A549 (cell line): ENCODE measurements at regions not wholly inside any gene's neighbourhood (a gene's known extent, or its start where the extent isn't known, plus 50 kb on each side); places are given as distances from the start of the nearest gene placed in this dataset.

Experiments used
- ATAC-seq, 2 experiments: fragments of 200-7000 bp in 1 of 2; fragments of >200 bp in 1 of 2; cut with Nextera tagmentation in 1 of 2; cut with Tn5 transposase in 1 of 2; 3 replicates each; pipeline versions ENCODE4 v1.8.0 to v1.9.1; 2018 to 2020; ENCODE audit warnings: mild to moderate bottlenecking in 1 of 2, moderate library complexity in 1 of 2
- CTCF ChIA-PET: fragments of 300-600 bp; sonication (Branson Sonifier 250); formaldehyde crosslinking; extraction: SDS; loops from one replicate; lab custom pipeline; 2021; ENCODE audit warnings: antibody characterized with exemption, inconsistent platforms; lab: Yijun Ruan, JAX
- POLR2A ChIA-PET: fragments of 350-600 bp; formaldehyde crosslinking; extraction: SDS; loops from one replicate; lab custom pipeline; 2021; ENCODE audit warnings: antibody characterized with exemption, inconsistent platforms; lab: Yijun Ruan, JAX
- DNase-seq, 2 experiments: peaks; one replicate each; pipeline versions ENCODE4 v3.0.0 to v3.0.0-alpha.2; 2011 to 2016; ENCODE audit warnings: low read depth in 1 of 2, low spot score in 1 of 2
- FAIRE-seq: peaks from 2 replicates; lab custom pipeline; 2011; peaks lifted over from hg19 to GRCh38; lab: Jason Lieb, UNC
- H3K27ac ChIP-seq, 2 experiments: fragments of >200 bp; sonication (Bioruptor Twin); formaldehyde crosslinking; 3 replicates each; pipeline ENCODE4 v1.5.1; 2016 to 2017
- H3K4me1 ChIP-seq: fragments of >200 bp; sonication (Bioruptor Twin); formaldehyde crosslinking; 3 replicates; pipeline ENCODE4 v1.6.1; 2016
- H3K4me2 ChIP-seq: fragments of >200 bp; sonication (Bioruptor Twin); formaldehyde crosslinking; 3 replicates; pipeline ENCODE4 v1.6.1; 2016
- H3K4me3 ChIP-seq: fragments of >200 bp; sonication (Bioruptor Twin); formaldehyde crosslinking; 3 replicates; pipeline ENCODE4 v1.5.1; 2016
- H3K9me3 ChIP-seq: fragments of >200 bp; sonication (Bioruptor Twin); formaldehyde crosslinking; 3 replicates; pipeline ENCODE4 v1.6.1; 2016
- BHLHE40 ChIP-seq: IDR thresholded peaks from 2 replicates; pipeline ENCODE4 v1.6.1; 2012; ENCODE audit warnings: low read depth, low read length, inconsistent platforms
- CHD2 ChIP-seq: fragments of 150-350 bp; IDR thresholded peaks from 2 replicates; pipeline ENCODE4 v1.6.1; 2014; ENCODE audit warnings: low read length; ENCODE audit not compliant: partially characterized antibody
- EHMT2 ChIP-seq: fragments of 200-600 bp; sonication (generic); IDR thresholded peaks from 2 replicates; pipeline ENCODE4 v1.6.1; 2016; ENCODE audit warnings: antibody characterized with exemption, low read depth, mild to moderate bottlenecking, moderate library complexity
- EP300 ChIP-seq, 2 experiments: fragments of >200 bp; sonication (Bioruptor Twin); formaldehyde crosslinking; IDR thresholded peaks; 2 replicates in 1 of 2; 3 replicates in 1 of 2; pipeline ENCODE4 v1.6.1; 2016 to 2017
- ESRRA ChIP-seq: fragments of 150-350 bp; IDR thresholded peaks from 2 replicates; pipeline ENCODE4 v1.6.1; 2014; ENCODE audit warnings: mild to moderate bottlenecking, low read length, borderline replicate concordance
- FOSB ChIP-seq: fragments of 250-450 bp; sonication (Bioruptor Pico); IDR thresholded peaks from 2 replicates; pipeline ENCODE4 v1.5.0; 2020; ENCODE audit warnings: mild to moderate bottlenecking, moderate library complexity
- HDAC2 ChIP-seq: fragments of 200-600 bp; sonication (generic); IDR thresholded peaks from 2 replicates; pipeline ENCODE4 v1.6.1; 2016
- HEYL ChIP-seq: fragments of 250-450 bp; sonication (Bioruptor Pico); IDR thresholded peaks from 2 replicates; pipeline ENCODE4 v1.8.0; 2021; ENCODE audit warnings: mild to moderate bottlenecking, moderate library complexity
- JUNB ChIP-seq: fragments of >200 bp; sonication (Bioruptor Twin); formaldehyde crosslinking; IDR thresholded peaks from 2 replicates; pipeline ENCODE4 v1.6.1; 2016
- KDM5A ChIP-seq: fragments of 200-600 bp; sonication (generic); IDR thresholded peaks from 2 replicates; pipeline ENCODE4 v1.6.1; 2016; ENCODE audit warnings: antibody characterized with exemption, mild to moderate bottlenecking
- MAFK ChIP-seq: fragments of 450-650 bp; IDR thresholded peaks from 2 replicates; pipeline ENCODE4 v1.6.1; 2014; ENCODE audit not compliant: partially characterized antibody
- MAZ ChIP-seq: fragments of 150-350 bp; IDR thresholded peaks from 2 replicates; pipeline ENCODE4 v1.6.1; 2014; ENCODE audit warnings: antibody characterized with exemption, low read depth, low read length, borderline replicate concordance
- MYC ChIP-seq: IDR thresholded peaks from 2 replicates; pipeline ENCODE4 v1.6.1; 2012; ENCODE audit warnings: mild to moderate bottlenecking, inconsistent platforms, low read length, improper control_type of control experiment, borderline replicate concordance
- NPAS2 ChIP-seq: fragments of 250-450 bp; sonication (Bioruptor Pico); IDR thresholded peaks from 2 replicates; pipeline ENCODE4 v1.8.0; 2022; ENCODE audit warnings: mild to moderate bottlenecking, moderate library complexity, borderline replicate concordance
- NR3C1 ChIP-seq: fragments of >200 bp; sonication (Bioruptor Twin); formaldehyde crosslinking; IDR thresholded peaks from 3 replicates; pipeline ENCODE4 v1.6.1; 2017
- PHF8 ChIP-seq: fragments of 200-600 bp; sonication (generic); IDR thresholded peaks from 2 replicates; pipeline ENCODE4 v1.6.1; 2016; ENCODE audit warnings: low read depth, mild to moderate bottlenecking, antibody characterized with exemption, moderate library complexity, borderline replicate concordance
- SREBF2 ChIP-seq: fragments of 450-650 bp; IDR thresholded peaks from 2 replicates; pipeline ENCODE4 v1.6.1; 2014; ENCODE audit warnings: mild to moderate bottlenecking, moderate library complexity
- TFCP2L1 ChIP-seq: fragments of 250-450 bp; sonication (Bioruptor Pico); IDR thresholded peaks from 2 replicates; pipeline ENCODE4 v1.5.0; 2021; ENCODE audit warnings: mild to moderate bottlenecking
- TP53 ChIP-seq: fragments of 250-450 bp; sonication (Bioruptor Pico); IDR thresholded peaks from 2 replicates; pipeline ENCODE4 v1.5.0; 2021; ENCODE audit warnings: mild to moderate bottlenecking, moderate library complexity
- ZC3H11A ChIP-seq: fragments of 450-650 bp; IDR thresholded peaks from 2 replicates; pipeline ENCODE4 v1.6.1; 2014; ENCODE audit warnings: antibody characterized with exemption, mild to moderate bottlenecking
- ZFP36 ChIP-seq: fragments of 450-650 bp; IDR thresholded peaks from 2 replicates; pipeline ENCODE4 v1.6.1; 2014; ENCODE audit warnings: borderline replicate concordance; ENCODE audit not compliant: partially characterized antibody
- WGBS: methylation state at CpG from one replicate; pipeline ENCODE4 v1.1.6; 2017; ENCODE audit errors: missing lambda C conversion rate; 5-methylcytosine and 5-hydroxymethylcytosine counted together
- TF ChIP-seq, protein P1 (sequence below): IDR thresholded peaks from 2 replicates; pipeline ENCODE4 v1.6.1; 2012
- TF ChIP-seq, protein P2 (sequence below): fragments of 150-350 bp; IDR thresholded peaks from 2 replicates; pipeline ENCODE4 v1.6.1; 2014; ENCODE audit warnings: low read depth, mild to moderate bottlenecking, low read length

DNA sequence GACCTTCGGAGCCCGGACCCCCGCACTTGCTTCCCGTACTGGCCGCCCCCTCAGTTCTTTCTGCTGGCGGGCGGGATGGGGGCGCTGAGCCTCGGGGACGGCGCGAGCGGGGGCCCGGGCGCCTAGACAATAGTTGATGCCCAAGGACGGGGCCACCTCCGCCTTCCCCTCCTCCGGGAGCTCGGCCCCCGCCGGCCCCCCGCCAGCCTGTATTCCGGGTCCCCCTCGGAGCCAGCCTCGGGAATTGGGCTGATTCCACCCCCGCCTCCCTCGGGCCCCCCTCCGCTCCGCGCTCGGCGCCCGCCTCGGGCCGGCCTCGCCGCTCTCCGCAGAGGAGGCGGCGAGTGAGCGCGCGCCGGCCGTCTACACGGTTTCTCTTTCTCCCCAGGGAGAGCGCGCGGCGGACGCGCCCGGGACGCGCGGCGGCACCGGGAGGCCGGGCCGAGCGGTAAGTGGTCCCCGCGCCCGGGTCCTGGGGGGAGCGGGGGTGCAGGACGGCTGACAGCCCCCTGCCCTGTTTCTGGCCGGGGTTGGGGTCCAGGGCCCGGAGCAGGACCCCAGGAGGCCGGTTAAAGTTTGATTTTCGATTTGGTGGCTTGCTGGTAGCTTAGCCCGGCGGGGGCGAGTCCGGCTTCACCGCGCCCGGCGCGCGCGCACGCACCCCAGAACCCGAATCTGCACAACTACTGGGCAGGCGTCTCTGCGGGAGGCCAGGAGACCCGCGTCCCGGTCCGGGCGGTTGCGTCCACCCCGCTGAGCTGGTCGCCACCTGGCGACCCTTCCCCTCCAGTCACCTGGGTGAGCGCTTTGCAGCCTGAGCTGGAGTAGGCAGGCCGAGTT is 413.7 kb downstream of the PCNX1 start:
- Histone ChIP-seq H3K4me1 (peaks cover 13% of the 10 kb centered on the region), H3K4me3 (peak overlapping the region; percentile 68), H3K9me3 (no peaks in the 10 kb centered on the region), H3K27ac (peak overlapping the region; percentile 87 to 96), H3K4me2 (peak overlapping the region; percentile 89)
- DNase-seq (peak; percentile 46 to 57), ATAC-seq (peak; percentile 78 to 82), FAIRE-seq (no peak)
- CTCF ChIA-PET: interaction anchor here (0.8 to 2.2 kb wide), 4 partner anchors 83 to 431 kb away, joined by 3 to 9 read pairs (median 3); no protein-coding TSS in a partner anchor
- POLR2A ChIA-PET: interaction anchor here (0.8 kb wide), 1 partner anchor 432 kb away, joined by 3 read pairs; no protein-coding TSS in a partner anchor
- no peak for TF ChIP-seq JUNB
- TF ChIP-seq, protein P1, sequence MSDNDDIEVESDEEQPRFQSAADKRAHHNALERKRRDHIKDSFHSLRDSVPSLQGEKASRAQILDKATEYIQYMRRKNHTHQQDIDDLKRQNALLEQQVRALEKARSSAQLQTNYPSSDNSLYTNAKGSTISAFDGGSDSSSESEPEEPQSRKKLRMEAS: peak; percentile 5; the same call in 1 of the 2 replicates
- no peak for TF ChIP-seq EHMT2
- no peak for TF ChIP-seq MAZ
- TF ChIP-seq PHF8: peak; percentile 14; the same call in 1 of the 2 replicates
- WGBS: 7% methylated on average over 3 of the region's 96 CpGs

DNA sequence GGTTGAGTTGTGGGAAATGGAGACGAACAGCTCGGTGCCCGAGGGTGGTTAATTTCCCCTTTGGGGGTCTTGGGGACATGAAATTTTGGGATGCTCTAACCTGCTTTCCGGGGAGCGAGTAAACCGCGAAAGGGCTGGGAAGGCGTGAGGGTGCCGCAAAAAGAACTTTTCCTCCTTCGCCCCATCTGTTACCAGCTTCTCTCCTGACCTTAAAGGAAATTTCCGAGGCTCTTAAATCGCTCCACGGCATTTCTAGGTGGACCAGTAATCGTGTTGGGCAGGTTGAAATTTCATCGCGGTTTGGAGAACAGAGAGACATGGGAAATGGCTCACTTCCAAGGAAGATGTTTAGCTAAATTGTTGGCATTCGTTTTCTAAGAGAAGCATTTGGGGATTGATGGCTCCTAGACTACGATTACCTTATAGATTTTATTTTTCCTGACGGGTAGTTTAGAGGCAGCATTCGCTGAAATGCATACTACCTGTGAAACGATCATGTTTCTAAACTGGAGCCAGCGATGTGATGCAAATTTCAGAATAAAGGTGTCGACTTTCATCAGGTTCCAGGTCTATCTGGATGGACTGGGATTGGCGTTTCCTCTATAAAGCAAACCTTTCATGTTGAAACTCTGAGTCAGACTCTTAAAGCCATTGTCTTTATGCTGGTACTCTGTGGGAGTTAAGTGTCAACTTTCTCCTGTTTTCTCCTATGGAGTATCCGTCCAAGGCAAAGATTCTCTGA is 414.5 kb downstream of the PCNX1 start:
- Histone ChIP-seq H3K4me1 (peaks cover 13% of the 10 kb centered on the region), H3K4me3 (peak overlapping the region; percentile 68), H3K9me3 (no peaks in the 10 kb centered on the region), H3K27ac (peak overlapping the region; percentile 87 to 96), H3K4me2 (peak overlapping the region; percentile 89)
- TF ChIP-seq CHD2: no peak
- no peak for TF ChIP-seq ESRRA
- no peak for TF ChIP-seq HEYL (CRISPR knock-in tag)
- no peak for TF ChIP-seq KDM5A
- TF ChIP-seq MAFK: no peak
- no peak for TF ChIP-seq JUNB
- TF ChIP-seq SREBF2: no peak
- TF ChIP-seq ZFP36: no peak
- no peak for TF ChIP-seq NR3C1
- TF ChIP-seq MYC: no peak
- TF ChIP-seq TFCP2L1: no peak
- TF ChIP-seq TP53 (CRISPR knock-in tag): no peak
- no peak for TF ChIP-seq ZC3H11A
- TF ChIP-seq EP300 (IDR thresholded peaks at IDR 0.05): no peak
- TF ChIP-seq BHLHE40: no peak
- no peak for TF ChIP-seq FOSB (CRISPR knock-in tag)
- no peak for TF ChIP-seq NPAS2 (CRISPR knock-in tag)
- TF ChIP-seq, protein P2, sequence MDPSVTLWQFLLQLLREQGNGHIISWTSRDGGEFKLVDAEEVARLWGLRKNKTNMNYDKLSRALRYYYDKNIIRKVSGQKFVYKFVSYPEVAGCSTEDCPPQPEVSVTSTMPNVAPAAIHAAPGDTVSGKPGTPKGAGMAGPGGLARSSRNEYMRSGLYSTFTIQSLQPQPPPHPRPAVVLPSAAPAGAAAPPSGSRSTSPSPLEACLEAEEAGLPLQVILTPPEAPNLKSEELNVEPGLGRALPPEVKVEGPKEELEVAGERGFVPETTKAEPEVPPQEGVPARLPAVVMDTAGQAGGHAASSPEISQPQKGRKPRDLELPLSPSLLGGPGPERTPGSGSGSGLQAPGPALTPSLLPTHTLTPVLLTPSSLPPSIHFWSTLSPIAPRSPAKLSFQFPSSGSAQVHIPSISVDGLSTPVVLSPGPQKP: no peak
- TF ChIP-seq HDAC2: no peak
- TF ChIP-seq PHF8: no peak
- FAIRE-seq (no peak), DNase-seq (peak; percentile 12 to 19), ATAC-seq (no peak)
- WGBS: 5% methylated on average over 25 of the region's 25 CpGs
- CTCF ChIA-PET: interaction anchor here (0.6 to 2.2 kb wide), 5 partner anchors 82 to 431 kb away, joined by 3 to 9 read pairs (median 3); no protein-coding TSS in a partner anchor
- POLR2A ChIA-PET: interaction anchor here (0.8 kb wide), 1 partner anchor 431 kb away, joined by 3 read pairs; no protein-coding TSS in a partner anchor
